ENCODE measurements at regions not wholly inside any gene's neighbourhood (a gene's known extent, or its start where the extent isn't known, plus 50 kb on each side); places are given as distances from the start of the nearest gene placed in this dataset.

GRCh38 chr4:123455360-123455759 is 58.8 kb downstream of the SPRY1 start:
- no peaks in the 10 kb centered on the region for H3K36me3 Mint-ChIP-seq (ENCODE audit: low read depth)
- peaks cover 10% of the 10 kb centered on the region for H3K4me1 Mint-ChIP-seq (ENCODE audit: low read depth)
- intact Hi-C loops (cut with micrococcal nuclease): no loop called here

GRCh38 chr4:123462007-123462406 is 65.4 kb downstream of the SPRY1 start:
- peaks cover 2% of the 10 kb centered on the region for H3K27me3 Mint-ChIP-seq (ENCODE audit: low read depth)
- peaks cover 4% of the 10 kb centered on the region for H3K4me1 Mint-ChIP-seq (ENCODE audit: low read depth)
- H3K27ac Mint-ChIP-seq: no peak overlapping the region
- intact Hi-C loops (cut with micrococcal nuclease): no loop called here
- no peaks in the 10 kb centered on the region for H3K9me3 Mint-ChIP-seq
- no peak for DNase-seq (ENCODE audit: low spot score)
- no peak overlapping the region for H3K4me3 Mint-ChIP-seq (ENCODE audit: low read depth)
- H3K36me3 Mint-ChIP-seq (ENCODE audit: low read depth): no peaks in the 10 kb centered on the region

More at GRCh38 chr4:123455360-123455759, 58.8 kb downstream of the SPRY1 start:
- DNase-seq (ENCODE audit: low spot score): no peak
- Mint-ChIP-seq H3K4me3 (ENCODE audit: low read depth) (no peak overlapping the region), H3K9me3 (peaks cover 3% of the 10 kb centered on the region), H3K27me3 (ENCODE audit: low read depth) (no peaks in the 10 kb centered on the region), H3K27ac (no peak overlapping the region)

- Mint-ChIP-seq H3K4me1 (ENCODE audit: low read depth) (peaks cover 4% of the 10 kb centered on the region), H3K27me3 (ENCODE audit: low read depth) (peaks cover 3% of the 10 kb centered on the region), H3K4me3 (ENCODE audit: low read depth) (no peak overlapping the region), H3K27ac (no peak overlapping the region), H3K9me3 (peaks cover 3% of the 10 kb centered on the region), H3K36me3 (ENCODE audit: low read depth) (no peaks in the 10 kb centered on the region)
- intact Hi-C loops (cut with micrococcal nuclease): no loop called here
- no peak for DNase-seq (ENCODE audit: low spot score)
These were observed 67.3 kb downstream of the SPRY1 start for GRCh38 chr4:123463869-123464268.

- intact Hi-C loops (cut with micrococcal nuclease): no loop called here
- no peak overlapping the region for H3K4me3 Mint-ChIP-seq (ENCODE audit: low read depth)
- H3K9me3 Mint-ChIP-seq: peaks cover 3% of the 10 kb centered on the region
- H3K27ac Mint-ChIP-seq: no peak overlapping the region
- H3K27me3 Mint-ChIP-seq (ENCODE audit: low read depth): peaks cover 3% of the 10 kb centered on the region
- no peak for DNase-seq (ENCODE audit: low spot score)
- peaks cover 8% of the 10 kb centered on the region for H3K4me1 Mint-ChIP-seq (ENCODE audit: low read depth)
- H3K36me3 Mint-ChIP-seq (ENCODE audit: low read depth): no peaks in the 10 kb centered on the region
These were observed 68.8 kb downstream of the SPRY1 start for GRCh38 chr4:123465416-123465815.

- Mint-ChIP-seq H3K27ac (no peak overlapping the region), H3K9me3 (peaks cover 3% of the 10 kb centered on the region), H3K4me1 (ENCODE audit: low read depth) (peaks cover 8% of the 10 kb centered on the region), H3K4me3 (ENCODE audit: low read depth) (no peak overlapping the region), H3K36me3 (ENCODE audit: low read depth) (no peaks in the 10 kb centered on the region), H3K27me3 (ENCODE audit: low read depth) (peaks cover 5% of the 10 kb centered on the region)
- intact Hi-C loops (cut with micrococcal nuclease): no loop called here
- DNase-seq (ENCODE audit: low spot score): no peak
These were observed 69.6 kb downstream of the SPRY1 start for GRCh38 chr4:123466080-123466785.

- no peak overlapping the region for H3K27ac Mint-ChIP-seq
- intact Hi-C loops (cut with micrococcal nuclease): no loop called here
- peaks cover 8% of the 10 kb centered on the region for H3K4me1 Mint-ChIP-seq (ENCODE audit: low read depth)
- no peak overlapping the region for H3K4me3 Mint-ChIP-seq (ENCODE audit: low read depth)
- H3K27me3 Mint-ChIP-seq (ENCODE audit: low read depth): peaks cover 4% of the 10 kb centered on the region
- no peak for DNase-seq (ENCODE audit: low spot score)
- H3K9me3 Mint-ChIP-seq: peaks cover 3% of the 10 kb centered on the region
- H3K36me3 Mint-ChIP-seq (ENCODE audit: low read depth): no peaks in the 10 kb centered on the region
These were observed 72.0 kb downstream of the SPRY1 start for GRCh38 chr4:123468479-123469031.

- peaks cover 8% of the 10 kb centered on the region for H3K4me1 Mint-ChIP-seq (ENCODE audit: low read depth)
- no peak overlapping the region for H3K4me3 Mint-ChIP-seq (ENCODE audit: low read depth)
- intact Hi-C loops (cut with micrococcal nuclease): no loop called here
- H3K27ac Mint-ChIP-seq: no peak overlapping the region
- no peak for DNase-seq (ENCODE audit: low spot score)
- H3K9me3 Mint-ChIP-seq: peaks cover 3% of the 10 kb centered on the region
- no peaks in the 10 kb centered on the region for H3K36me3 Mint-ChIP-seq (ENCODE audit: low read depth)
- H3K27me3 Mint-ChIP-seq (ENCODE audit: low read depth): peaks cover 3% of the 10 kb centered on the region
These were observed 72.7 kb downstream of the SPRY1 start for GRCh38 chr4:123469245-123469644.

GRCh38 chr4:123469696-123470095 is 73.1 kb downstream of the SPRY1 start:
- DNase-seq (ENCODE audit: low spot score): no peak

GRCh38 chr4:123470640-123471039 is 74.0 kb downstream of the SPRY1 start:
- Mint-ChIP-seq H3K27me3 (ENCODE audit: low read depth) (peaks cover 3% of the 10 kb centered on the region), H3K36me3 (ENCODE audit: low read depth) (no peaks in the 10 kb centered on the region), H3K27ac (no peak overlapping the region), H3K9me3 (peaks cover 3% of the 10 kb centered on the region), H3K4me1 (ENCODE audit: low read depth) (peaks cover 8% of the 10 kb centered on the region), H3K4me3 (ENCODE audit: low read depth) (no peak overlapping the region)
- DNase-seq (ENCODE audit: low spot score): no peak
- intact Hi-C loops (cut with micrococcal nuclease): loop anchor here (10.0 kb wide), 1 partner anchor 54 kb away; no protein-coding TSS in a partner anchor

More at GRCh38 chr4:123469696-123470095, 73.1 kb downstream of the SPRY1 start:
- Mint-ChIP-seq H3K4me1 (ENCODE audit: low read depth) (peaks cover 8% of the 10 kb centered on the region), H3K27me3 (ENCODE audit: low read depth) (peaks cover 3% of the 10 kb centered on the region), H3K9me3 (peaks cover 3% of the 10 kb centered on the region), H3K27ac (no peak overlapping the region), H3K4me3 (ENCODE audit: low read depth) (no peak overlapping the region), H3K36me3 (ENCODE audit: low read depth) (no peaks in the 10 kb centered on the region)
- intact Hi-C loops (cut with micrococcal nuclease): loop anchor here (10.0 kb wide), 1 partner anchor 55 kb away; no protein-coding TSS in a partner anchor

GRCh38 chr4:123471655-123472369 is 75.2 kb downstream of the SPRY1 start:
- Mint-ChIP-seq H3K36me3 (ENCODE audit: low read depth) (no peaks in the 10 kb centered on the region), H3K27ac (no peak overlapping the region), H3K4me1 (ENCODE audit: low read depth) (peaks cover 14% of the 10 kb centered on the region), H3K9me3 (peaks cover 3% of the 10 kb centered on the region), H3K27me3 (ENCODE audit: low read depth) (peaks cover 3% of the 10 kb centered on the region), H3K4me3 (ENCODE audit: low read depth) (no peak overlapping the region)
- intact Hi-C loops (cut with micrococcal nuclease): loop anchor here (10.0 kb wide), 1 partner anchor 53 kb away; no protein-coding TSS in a partner anchor
- no peak for DNase-seq (ENCODE audit: low spot score)

- no peak for DNase-seq (ENCODE audit: low spot score)
- Mint-ChIP-seq H3K9me3 (no peaks in the 10 kb centered on the region), H3K27ac (no peak overlapping the region), H3K27me3 (ENCODE audit: low read depth) (peaks cover 2% of the 10 kb centered on the region), H3K4me1 (ENCODE audit: low read depth) (peaks cover 37% of the 10 kb centered on the region), H3K36me3 (ENCODE audit: low read depth) (no peaks in the 10 kb centered on the region), H3K4me3 (ENCODE audit: low read depth) (no peak overlapping the region)
- intact Hi-C loops (cut with micrococcal nuclease): loop anchor here (5.0 to 10.0 kb wide), 2 partner anchors 50 to 182 kb away; no protein-coding TSS in a partner anchor
These were observed 78.2 kb downstream of the SPRY1 start for GRCh38 chr4:123474817-123475216.

- H3K4me1 Mint-ChIP-seq (ENCODE audit: low read depth): peaks cover 43% of the 10 kb centered on the region
- H3K9me3 Mint-ChIP-seq: no peaks in the 10 kb centered on the region
- DNase-seq (ENCODE audit: low spot score): no peak
- H3K4me3 Mint-ChIP-seq (ENCODE audit: low read depth): no peak overlapping the region
- no peaks in the 10 kb centered on the region for H3K27me3 Mint-ChIP-seq (ENCODE audit: low read depth)
- intact Hi-C loops (cut with micrococcal nuclease): loop anchor here (2.0 to 10.0 kb wide), 3 partner anchors 31 to 181 kb away; no protein-coding TSS in a partner anchor
- H3K27ac Mint-ChIP-seq: no peak overlapping the region
- no peaks in the 10 kb centered on the region for H3K36me3 Mint-ChIP-seq (ENCODE audit: low read depth)
These were observed 79.5 kb downstream of the SPRY1 start for GRCh38 chr4:123476089-123476488.

Data from activated T-helper 2 cell treated with anti-CD3 and anti-CD28 coated beads, Interferon-gamma antibody, Interleukin-2, Interleukin-4, amounts not matched to agents 10 μg/mL and 5 μg/mL and 100 μg/mL, durations not matched to agents 14 hours and 24 hours and 36 hours (primary cell).